Upper lobe of right lung (tissue), 1 donor: ENCODE measurements at regions not wholly inside any gene's neighbourhood (a gene's known extent, or its start where the extent isn't known, plus 50 kb on each side); places are given as distances from the start of the nearest gene placed in this dataset.
A peak's percentile ranks its signal among the peaks of the same experiment; 100 is the strongest.

Source experiments
- ATAC-seq: fragments of 200-7000 bp; cut with Tn5 transposase; one replicate; pipeline ENCODE4 v1.9.1; 2020; ENCODE audit warnings: mild to moderate bottlenecking, moderate library complexity
- DNase-seq: peaks from one replicate; pipeline ENCODE4 v3.0.0-alpha.2; 2020
- H3K27ac ChIP-seq: fragments of 200-600 bp; one replicate; pipeline ENCODE4 v1.8.0; 2022
- H3K27me3 ChIP-seq: fragments of 200-600 bp; one replicate; pipeline ENCODE4 v1.8.0; 2022; ENCODE audit warnings: mild to moderate bottlenecking
- H3K36me3 ChIP-seq: fragments of 200-600 bp; one replicate; pipeline ENCODE4 v1.8.0; 2022
- H3K4me1 ChIP-seq: fragments of 200-600 bp; one replicate; pipeline ENCODE4 v1.8.0; 2022
- H3K4me3 ChIP-seq: fragments of 200-600 bp; one replicate; pipeline ENCODE4 v1.8.0; 2022; ENCODE audit warnings: mild to moderate bottlenecking
- H3K9me3 ChIP-seq: fragments of 200-600 bp; one replicate; pipeline ENCODE4 v1.8.0; 2022
- intact Hi-C: fragments of 100-400 bp; cut with DNase I; formaldehyde crosslinking; loops from one replicate; pipeline ENCODE4 v1.11.0; 2022
- TF ChIP-seq, protein P1 (sequence below): fragments of 200-600 bp; IDR thresholded peaks from one replicate; pipeline ENCODE4 v1.8.0; 2022; ENCODE audit warnings: antibody characterized with exemption
- donor health status: DM: no; HTN: yes; CAD: no; lungs with severe emphysema.

- Histone ChIP-seq H3K27me3 (no peaks in the 10 kb centered on the region), H3K4me1 (no peaks in the 10 kb centered on the region), H3K9me3 (no peaks in the 10 kb centered on the region), H3K36me3 (no peaks in the 10 kb centered on the region), H3K4me3 (no peak overlapping the region), H3K27ac (no peak overlapping the region)
- TF ChIP-seq, protein P1, sequence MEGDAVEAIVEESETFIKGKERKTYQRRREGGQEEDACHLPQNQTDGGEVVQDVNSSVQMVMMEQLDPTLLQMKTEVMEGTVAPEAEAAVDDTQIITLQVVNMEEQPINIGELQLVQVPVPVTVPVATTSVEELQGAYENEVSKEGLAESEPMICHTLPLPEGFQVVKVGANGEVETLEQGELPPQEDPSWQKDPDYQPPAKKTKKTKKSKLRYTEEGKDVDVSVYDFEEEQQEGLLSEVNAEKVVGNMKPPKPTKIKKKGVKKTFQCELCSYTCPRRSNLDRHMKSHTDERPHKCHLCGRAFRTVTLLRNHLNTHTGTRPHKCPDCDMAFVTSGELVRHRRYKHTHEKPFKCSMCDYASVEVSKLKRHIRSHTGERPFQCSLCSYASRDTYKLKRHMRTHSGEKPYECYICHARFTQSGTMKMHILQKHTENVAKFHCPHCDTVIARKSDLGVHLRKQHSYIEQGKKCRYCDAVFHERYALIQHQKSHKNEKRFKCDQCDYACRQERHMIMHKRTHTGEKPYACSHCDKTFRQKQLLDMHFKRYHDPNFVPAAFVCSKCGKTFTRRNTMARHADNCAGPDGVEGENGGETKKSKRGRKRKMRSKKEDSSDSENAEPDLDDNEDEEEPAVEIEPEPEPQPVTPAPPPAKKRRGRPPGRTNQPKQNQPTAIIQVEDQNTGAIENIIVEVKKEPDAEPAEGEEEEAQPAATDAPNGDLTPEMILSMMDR = no peak
- no peak for ATAC-seq
- DNase-seq = no peak
- intact Hi-C loops = no loop called here
Measured at GRCh38 chr2:236862961-236863728, 222.5 kb upstream of the COPS8 start.

- TF ChIP-seq, protein P1 = no peak
- no peaks in the 10 kb centered on the region for H3K4me1 ChIP-seq
- no peaks in the 10 kb centered on the region for H3K27me3 ChIP-seq
- no peak overlapping the region for H3K27ac ChIP-seq
- intact Hi-C loops = no loop called here
- ATAC-seq (no peak), DNase-seq (no peak)
- no peaks in the 10 kb centered on the region for H3K9me3 ChIP-seq
- no peaks in the 10 kb centered on the region for H3K36me3 ChIP-seq
- no peak overlapping the region for H3K4me3 ChIP-seq
Measured at GRCh38 chr2:236863729-236864126, 222.0 kb upstream of the COPS8 start.

DNA sequence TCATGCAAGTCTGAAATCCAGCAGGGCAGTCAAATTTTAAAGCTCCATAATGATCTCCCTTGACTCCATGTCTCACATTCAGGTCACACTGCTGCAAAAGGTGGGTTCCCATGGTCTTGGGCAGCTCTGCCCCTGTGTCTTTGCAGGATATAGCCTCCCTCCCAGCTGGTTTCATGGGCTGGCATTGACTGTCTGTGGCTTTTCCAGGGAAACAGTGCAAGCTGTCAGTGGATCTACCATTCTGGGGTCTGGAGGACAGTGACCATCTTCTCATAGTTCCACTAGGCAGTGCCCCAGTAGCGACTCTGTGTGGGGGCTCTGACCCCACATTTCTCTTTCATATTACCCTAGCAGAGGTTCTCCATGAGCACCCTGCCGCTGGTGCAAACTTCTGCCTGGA, 220.6 kb upstream of the COPS8 start:
- Histone ChIP-seq H3K4me1 (no peaks in the 10 kb centered on the region), H3K4me3 (no peak overlapping the region), H3K27ac (no peak overlapping the region), H3K9me3 (no peaks in the 10 kb centered on the region), H3K36me3 (no peaks in the 10 kb centered on the region), H3K27me3 (no peaks in the 10 kb centered on the region)
- intact Hi-C loops = no loop called here
- DNase-seq (no peak), ATAC-seq (no peak)
- TF ChIP-seq, protein P1 = no peak

- H3K36me3 ChIP-seq = no peaks in the 10 kb centered on the region
- no peaks in the 10 kb centered on the region for H3K4me1 ChIP-seq
- H3K27ac ChIP-seq = no peak overlapping the region
- TF ChIP-seq, protein P1 = no peak
- H3K9me3 ChIP-seq = no peaks in the 10 kb centered on the region
- no peak overlapping the region for H3K4me3 ChIP-seq
- intact Hi-C loops = no loop called here
- ATAC-seq = peak; percentile 68
- no peak for DNase-seq
- H3K27me3 ChIP-seq = no peaks in the 10 kb centered on the region
Measured at GRCh38 chr2:236866542-236867340, 218.9 kb upstream of the COPS8 start.

DNA sequence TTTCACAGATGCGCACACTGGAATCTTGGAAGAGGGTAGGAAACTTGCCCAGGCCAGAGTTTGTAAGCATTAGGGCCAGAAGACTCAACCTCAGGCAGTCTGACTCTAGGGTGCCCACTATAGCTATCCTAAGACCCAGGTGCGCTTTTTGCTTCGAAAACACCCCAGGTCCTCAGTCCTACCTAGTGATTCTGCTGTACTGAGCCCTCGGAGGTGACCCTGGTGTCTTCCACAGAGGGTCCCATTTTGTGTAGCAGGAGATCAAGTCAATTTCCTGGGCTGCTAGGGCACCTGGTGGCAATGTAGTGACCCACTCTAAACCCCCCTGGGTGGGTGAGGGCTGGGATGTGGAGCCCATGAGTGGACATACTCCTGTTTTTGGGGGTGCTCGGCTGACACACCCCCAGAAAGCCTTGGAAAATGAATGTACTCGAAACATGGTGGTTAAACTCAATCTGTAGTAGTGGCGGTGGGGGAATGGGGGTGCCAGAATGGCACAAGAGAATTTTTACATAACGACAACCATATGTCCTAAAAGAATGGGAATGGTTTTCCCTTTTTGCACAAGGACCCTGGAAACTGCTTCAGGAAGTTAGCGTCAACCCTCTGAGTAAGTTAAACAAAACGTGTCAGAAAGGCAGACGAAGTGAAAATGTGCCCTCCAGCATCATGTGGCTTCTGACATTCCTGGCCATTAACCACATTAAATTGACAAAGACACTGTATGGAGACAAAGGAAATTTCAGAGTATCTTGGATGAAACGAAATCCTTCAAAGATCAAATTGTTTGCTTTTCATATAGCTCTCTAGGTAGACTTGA, 218.0 kb upstream of the COPS8 start:
- DNase-seq = no peak
- H3K4me1 ChIP-seq = peaks cover 8% of the 10 kb centered on the region
- no peak for ATAC-seq
- no peak overlapping the region for H3K27ac ChIP-seq
- H3K9me3 ChIP-seq = no peaks in the 10 kb centered on the region
- intact Hi-C loops = no loop called here
- H3K4me3 ChIP-seq = no peak overlapping the region
- H3K27me3 ChIP-seq = no peaks in the 10 kb centered on the region
- no peaks in the 10 kb centered on the region for H3K36me3 ChIP-seq
- TF ChIP-seq, protein P1 = no peak
